ENCODE measurements at regions not wholly inside any gene's neighbourhood (a gene's known extent, or its start where the extent isn't known, plus 50 kb on each side); places are given as distances from the start of the nearest gene placed in this dataset.

GRCh38 chr12:124418791-124419190, 123.9 kb downstream of the RFLNA start:
- in situ Hi-C loops (cut with HindIII; ENCODE audit: low sequenced_read_pairs): no loop called here
- no peak for TF ChIP-seq CTCF (IDR thresholded peaks at IDR 0.05; ENCODE audit: low read depth, low read length, missing control alignments)
- no peak overlapping the region for H3K4me3 ChIP-seq (ENCODE audit: low read depth, low read length)
- no peak for DNase-seq (ENCODE audit: low read depth)

- TF ChIP-seq CTCF (IDR thresholded peaks at IDR 0.05; ENCODE audit: low read depth, low read length, missing control alignments): no peak
- H3K4me3 ChIP-seq (ENCODE audit: low read depth, low read length): no peak overlapping the region
- in situ Hi-C loops (cut with HindIII; ENCODE audit: low sequenced_read_pairs): no loop called here
- DNase-seq (ENCODE audit: low read depth): no peak
Observed at GRCh38 chr12:124418156-124418555, 123.3 kb downstream of the RFLNA start.

- no peak for DNase-seq (ENCODE audit: low read depth)
- no peak for TF ChIP-seq CTCF (IDR thresholded peaks at IDR 0.05; ENCODE audit: low read depth, low read length, missing control alignments)
- no peak overlapping the region for H3K4me3 ChIP-seq (ENCODE audit: low read depth, low read length)
- in situ Hi-C loops (cut with HindIII; ENCODE audit: low sequenced_read_pairs): no loop called here
Observed at GRCh38 chr12:124416516-124417395, 121.9 kb downstream of the RFLNA start.

GRCh38 chr12:124415064-124415463, 120.2 kb downstream of the RFLNA start:
- in situ Hi-C loops (cut with HindIII; ENCODE audit: low sequenced_read_pairs): no loop called here
- TF ChIP-seq CTCF (IDR thresholded peaks at IDR 0.05; ENCODE audit: low read depth, low read length, missing control alignments): no peak
- no peak overlapping the region for H3K4me3 ChIP-seq (ENCODE audit: low read depth, low read length)
- no peak for DNase-seq (ENCODE audit: low read depth)

- H3K4me3 ChIP-seq (ENCODE audit: low read depth, low read length): no peak overlapping the region
- no peak for TF ChIP-seq CTCF (IDR thresholded peaks at IDR 0.05; ENCODE audit: low read depth, low read length, missing control alignments)
- in situ Hi-C loops (cut with HindIII; ENCODE audit: low sequenced_read_pairs): loop anchor here (5.0 kb wide), 2 partner anchors 83 to 318 kb away; no protein-coding TSS in a partner anchor
- no peak for DNase-seq (ENCODE audit: low read depth)
Observed at GRCh38 chr12:124413915-124414314, 119.0 kb downstream of the RFLNA start.

GRCh38 chr12:124413401-124413800, 118.5 kb downstream of the RFLNA start:
- DNase-seq (ENCODE audit: low read depth): no peak
- no peak overlapping the region for H3K4me3 ChIP-seq (ENCODE audit: low read depth, low read length)
- TF ChIP-seq CTCF (IDR thresholded peaks at IDR 0.05; ENCODE audit: low read depth, low read length, missing control alignments): no peak
- in situ Hi-C loops (cut with HindIII; ENCODE audit: low sequenced_read_pairs): loop anchor here (5.0 kb wide), 2 partner anchors 84 to 319 kb away; no protein-coding TSS in a partner anchor
